GM18909 (cell line): ENCODE measurements at regions not wholly inside any gene's neighbourhood (a gene's known extent, or its start where the extent isn't known, plus 50 kb on each side); places are given as distances from the start of the nearest gene placed in this dataset.
A peak's percentile ranks its signal among the peaks of the same experiment; 100 is the strongest.
"Not testable (repeated sequence)": the region's sequence is repeated elsewhere in the genome, so short reads cannot be mapped to it uniquely, and the experiment has no call there.

Experiments
- ATAC-seq: cut with Tn5 transposase; IDR thresholded peaks from one replicate; pipeline ENCODE4 v1.9.1; 2021; ENCODE audit warnings: mild to moderate bottlenecking; ENCODE audit not compliant: unreplicated experiment, poor library complexity

DNA sequence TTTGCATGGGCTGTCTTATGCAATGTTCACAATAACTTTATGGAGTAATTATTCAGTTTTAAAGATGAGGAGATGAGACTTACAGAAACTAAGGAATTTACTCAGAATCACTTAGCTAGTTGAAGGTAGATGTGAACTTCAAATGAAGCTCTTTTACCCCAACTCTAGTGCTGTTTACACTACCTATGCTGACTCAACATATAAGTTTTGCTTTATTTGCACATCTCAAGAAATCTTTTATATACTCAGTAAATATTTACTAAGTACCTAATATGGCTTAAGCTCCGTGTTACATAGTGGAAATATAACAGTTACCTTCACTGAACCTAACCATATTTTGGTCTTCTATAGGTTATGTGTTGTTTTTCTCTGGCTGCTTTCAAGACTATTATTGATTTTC, 293.2 kb downstream of the ANXA1 start:
- ATAC-seq = no peak

DNA sequence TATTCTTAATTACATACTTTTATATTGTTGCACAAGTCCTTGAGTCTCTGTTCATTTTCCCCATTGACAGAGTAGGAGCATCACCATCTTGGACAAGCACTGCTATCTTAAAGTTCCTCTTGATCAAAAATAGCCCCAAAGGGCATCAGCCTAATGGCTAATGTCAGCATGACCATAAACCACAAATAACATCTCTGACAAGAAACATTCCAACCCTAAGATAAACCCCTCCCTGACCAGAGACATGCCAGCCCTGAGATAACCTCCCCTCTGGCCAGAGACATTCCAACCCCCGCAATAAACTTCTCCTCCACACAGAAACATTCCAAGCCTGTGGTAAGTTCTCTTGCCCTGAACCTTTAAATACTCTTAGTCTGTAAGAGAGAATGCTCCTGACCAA, 293.7 kb downstream of the ANXA1 start:
- not testable (repeated sequence) for ATAC-seq

DNA sequence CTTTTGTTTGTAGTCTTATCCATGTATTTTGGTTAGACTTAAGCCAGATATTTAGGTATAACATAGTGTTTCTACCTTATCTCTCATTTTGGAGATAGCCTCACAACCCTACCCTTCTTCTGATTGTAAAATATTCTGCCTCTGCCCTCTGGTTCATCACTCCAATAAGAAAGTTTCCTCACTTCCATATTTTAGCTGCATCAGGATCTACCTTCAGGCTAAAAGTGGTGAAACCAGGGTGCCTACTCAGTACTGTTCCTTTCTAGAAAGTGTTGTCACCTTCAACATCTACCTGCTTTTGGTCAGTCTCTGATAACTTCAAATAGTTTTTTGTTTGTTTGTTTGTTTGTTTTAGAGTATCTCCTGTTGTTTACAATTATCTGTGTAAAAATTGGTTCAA, 294.6 kb downstream of the ANXA1 start:
- no peak for ATAC-seq

DNA sequence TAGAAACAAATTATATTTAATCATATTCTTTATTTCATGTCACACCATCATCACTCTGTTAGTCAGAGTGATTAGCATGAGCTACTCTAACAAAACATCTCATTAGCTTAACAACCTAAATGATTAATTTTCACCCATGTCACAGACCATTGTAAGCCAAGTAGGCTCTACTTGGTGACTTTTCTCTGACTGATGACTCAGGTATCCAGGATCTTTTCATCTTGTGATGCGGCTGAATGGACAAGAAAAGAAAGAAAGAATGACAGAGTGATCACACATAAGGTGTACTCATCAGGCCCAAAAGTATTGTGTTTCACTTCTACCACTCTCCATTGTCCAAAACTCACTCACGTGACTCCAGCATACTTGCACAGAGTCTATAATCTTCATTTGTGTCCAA, 299.3 kb downstream of the ANXA1 start:
- no peak for ATAC-seq

DNA sequence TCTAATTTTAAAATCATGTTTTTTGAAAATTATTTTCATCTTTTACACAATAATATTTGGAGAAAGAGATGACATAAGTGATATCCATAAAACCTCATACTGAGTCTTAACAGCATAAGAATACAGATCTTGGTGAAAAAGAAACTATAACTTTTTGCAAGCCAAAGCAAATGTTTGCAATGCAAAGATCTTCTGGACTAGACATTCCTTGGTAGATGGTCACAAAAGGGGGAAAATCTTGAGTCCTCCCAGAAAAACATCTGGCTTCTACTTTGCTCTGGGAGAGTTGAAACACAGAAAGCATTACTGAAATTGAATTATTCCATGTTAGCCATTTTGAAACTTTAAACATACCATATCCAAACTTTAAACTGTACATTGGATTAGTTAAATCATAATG, 308.2 kb downstream of the ANXA1 start:
- no peak for ATAC-seq

DNA sequence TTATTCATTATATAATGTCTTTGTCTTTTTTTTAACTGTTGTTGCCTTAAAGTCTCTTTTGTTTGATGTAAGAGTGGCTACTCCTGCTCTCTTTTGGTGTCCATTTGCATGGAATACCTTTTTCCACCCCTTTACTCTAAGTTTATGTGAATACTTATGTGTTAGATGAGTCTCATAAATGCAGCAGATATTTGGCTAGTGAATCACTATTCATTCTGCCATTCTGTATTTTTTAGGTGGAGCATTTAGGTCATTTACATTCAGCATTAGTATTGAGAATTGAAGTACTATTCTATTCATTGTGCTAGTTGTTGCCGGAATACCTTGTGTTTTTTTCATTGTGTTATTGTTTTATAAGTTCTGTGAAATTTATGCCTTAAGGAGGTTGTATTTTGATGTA, 317.1 kb downstream of the ANXA1 start:
- no peak for ATAC-seq

DNA sequence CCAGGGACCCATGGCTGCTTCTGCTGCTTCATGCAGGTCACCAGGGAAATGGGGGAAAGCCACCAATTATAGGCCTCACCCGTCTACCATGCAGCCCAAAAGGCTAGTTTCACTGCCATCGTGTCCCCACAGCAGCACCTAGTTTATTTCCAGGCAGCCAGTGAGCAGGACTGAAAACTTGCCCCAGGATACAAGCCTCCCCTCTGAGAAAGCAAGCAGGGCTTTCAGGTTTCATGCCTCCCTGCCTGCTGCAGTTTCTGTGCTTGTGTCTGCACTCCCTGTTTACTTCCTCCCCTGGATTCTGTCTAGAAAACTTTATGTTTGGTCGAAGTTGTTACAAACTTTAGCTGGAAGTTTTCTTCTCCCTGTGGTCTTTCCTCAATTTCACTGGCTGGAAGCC, 319.1 kb downstream of the ANXA1 start:
- ATAC-seq = no peak

DNA sequence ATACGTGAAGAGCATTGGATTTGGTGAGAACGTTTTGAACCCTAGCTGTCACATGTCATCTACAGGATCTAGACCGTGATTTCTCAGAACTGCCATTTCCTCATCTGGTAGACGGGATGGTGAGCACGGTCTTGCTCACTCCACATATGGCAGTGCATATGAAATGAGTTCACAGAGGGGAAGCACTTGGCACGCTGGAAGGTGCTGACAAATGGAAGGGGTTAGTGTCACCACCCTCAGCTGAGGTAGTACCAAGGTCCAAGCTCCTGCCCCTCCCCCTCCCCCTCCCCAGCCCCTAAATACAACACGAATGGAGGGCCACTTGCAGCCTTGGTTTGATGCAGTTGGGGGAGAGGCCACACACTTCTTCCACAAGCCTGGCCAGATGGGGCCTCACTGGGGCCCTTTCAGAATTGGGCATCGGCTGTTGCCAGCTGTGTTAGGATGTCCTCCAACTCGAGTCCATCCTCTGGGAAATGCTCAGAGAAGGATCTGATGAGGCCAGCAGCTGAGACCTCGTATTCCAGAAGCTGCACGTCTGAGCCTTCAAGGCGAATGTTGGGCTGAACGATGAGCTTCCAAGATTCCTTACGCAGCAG, 322.4 kb downstream of the ANXA1 start:
- ATAC-seq = no peak

DNA sequence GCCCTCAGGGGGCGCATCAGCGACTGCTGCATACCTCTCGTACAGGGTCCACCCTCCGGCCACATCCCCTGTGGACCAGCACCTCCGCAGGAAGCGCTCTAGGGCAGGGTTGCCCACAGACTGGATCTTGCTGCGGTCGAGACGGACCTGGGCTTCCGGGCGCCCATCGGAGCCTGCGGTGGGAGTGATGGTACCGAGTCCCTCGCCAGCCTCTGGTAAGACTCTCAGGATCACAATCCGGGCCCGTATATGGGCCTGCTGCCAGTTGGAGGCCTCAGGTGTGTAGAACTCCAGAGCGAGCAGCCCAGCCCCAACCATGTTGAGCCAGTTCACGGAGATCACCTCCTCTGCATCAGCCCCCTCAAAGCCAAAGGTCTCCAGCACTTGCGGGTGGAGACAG, 323.0 kb downstream of the ANXA1 start:
- ATAC-seq = no peak

DNA sequence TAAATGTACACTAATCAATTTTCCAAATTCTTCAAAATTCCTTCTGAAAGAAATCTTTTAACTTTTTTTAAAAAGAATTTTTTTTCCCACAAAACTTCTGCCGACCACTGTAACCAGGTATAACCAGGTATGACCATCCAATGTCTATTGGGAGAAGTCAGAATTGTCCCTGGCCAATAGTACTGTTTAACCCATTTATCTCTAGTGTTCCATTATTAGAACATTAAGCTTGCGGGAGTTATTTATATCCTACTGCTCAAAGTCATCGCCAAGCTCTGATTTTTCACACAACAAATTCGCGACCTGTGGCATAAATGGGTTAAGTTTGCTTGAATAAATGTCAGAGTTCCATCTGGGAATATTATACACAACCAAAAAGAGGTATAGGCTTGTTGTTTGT, 343.2 kb downstream of the ANXA1 start:
- ATAC-seq = no peak

DNA sequence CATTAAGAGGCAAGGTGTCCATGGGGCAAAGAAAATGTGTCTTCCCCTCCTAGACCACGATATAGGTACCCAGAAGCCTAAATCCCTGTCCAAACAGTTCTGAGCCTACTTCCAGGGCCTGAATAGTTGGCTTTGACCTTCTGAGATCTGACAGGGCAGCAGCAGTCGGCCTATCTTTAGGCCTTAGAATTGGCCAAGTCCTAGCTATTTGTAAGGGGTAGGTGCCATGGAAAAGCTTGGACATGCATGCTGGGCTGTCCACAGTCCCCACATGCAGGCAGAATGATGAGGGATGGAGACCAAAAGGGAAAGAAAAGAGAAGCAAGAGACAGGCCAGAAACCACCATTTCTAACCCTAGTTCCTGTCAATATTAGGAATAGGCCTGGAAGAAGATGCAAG, 346.1 kb downstream of the ANXA1 start:
- no peak for ATAC-seq

DNA sequence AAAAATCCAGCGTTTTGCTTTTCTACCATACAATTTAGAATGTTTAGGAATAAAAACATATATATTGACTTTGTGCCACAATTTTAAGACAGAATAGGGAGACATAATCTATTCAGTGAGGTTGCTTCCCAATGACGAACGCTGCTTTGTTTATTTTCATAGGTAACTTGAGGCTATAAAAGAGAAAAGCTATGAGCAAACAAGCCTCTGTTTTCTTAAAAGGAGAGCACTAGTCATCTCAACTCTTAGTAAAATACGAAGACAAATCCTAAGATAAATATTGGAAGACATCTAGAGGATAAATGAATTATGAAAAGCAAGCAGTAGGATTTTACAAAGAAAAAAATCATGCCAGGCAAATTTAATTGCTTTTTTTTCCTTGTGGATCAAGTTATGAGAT, 363.6 kb downstream of the ANXA1 start:
- no peak for ATAC-seq

DNA sequence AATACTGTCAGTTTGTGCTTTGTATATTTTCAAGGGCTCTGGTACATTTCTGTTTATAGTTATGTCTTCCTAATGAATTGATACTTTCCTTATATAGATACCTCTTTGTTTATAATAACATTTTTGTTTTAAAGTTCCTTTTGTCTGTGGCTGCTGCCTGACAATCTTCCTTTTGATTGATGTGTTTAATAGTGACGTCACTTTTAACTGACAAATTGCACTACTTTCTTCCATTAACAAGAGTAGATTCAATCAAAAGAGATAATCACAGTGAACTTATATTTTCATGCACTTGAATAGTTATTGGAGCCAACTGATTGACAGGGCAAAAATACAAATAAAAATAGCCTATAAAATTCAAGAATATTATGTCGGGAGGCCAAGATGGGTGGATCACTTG, 371.7 kb downstream of the ANXA1 start:
- ATAC-seq = no peak

DNA sequence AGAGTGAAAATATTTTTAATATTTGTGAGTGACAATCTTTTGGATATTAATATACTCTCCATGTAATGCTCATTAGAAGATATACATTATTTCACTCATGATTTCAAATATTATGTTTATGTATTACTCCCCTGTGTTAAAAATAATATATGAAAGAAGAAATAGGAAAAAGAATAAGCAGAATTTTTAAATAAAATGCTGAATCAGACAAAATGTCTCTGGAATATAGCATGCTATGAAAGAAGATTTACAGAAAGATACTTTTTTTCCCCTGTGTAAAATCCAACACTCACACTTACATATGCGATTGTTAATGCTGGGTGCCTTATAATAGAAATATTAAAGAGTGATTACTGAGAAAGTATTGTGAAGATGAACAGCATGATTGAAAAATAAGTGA, 373.7 kb downstream of the ANXA1 start:
- no peak for ATAC-seq

DNA sequence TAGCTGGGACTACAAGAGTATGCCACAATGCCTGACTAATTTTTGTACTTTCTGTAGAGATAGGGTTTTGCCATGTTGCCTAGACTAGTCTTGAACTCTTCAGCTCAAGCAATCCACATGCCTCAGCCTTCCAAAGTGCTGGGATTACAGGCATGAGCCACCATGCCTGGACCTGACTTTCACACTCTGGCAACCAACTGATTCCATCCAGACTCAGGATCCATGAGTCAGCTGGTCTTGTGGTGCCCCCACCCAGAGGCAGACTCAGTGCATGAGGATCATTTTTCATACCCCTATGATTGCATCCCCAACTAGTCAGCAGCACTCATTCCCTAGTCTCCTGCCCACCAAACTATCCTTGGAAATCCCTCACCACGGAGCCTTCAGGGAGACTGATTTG, 375.9 kb downstream of the ANXA1 start:
- no peak for ATAC-seq

DNA sequence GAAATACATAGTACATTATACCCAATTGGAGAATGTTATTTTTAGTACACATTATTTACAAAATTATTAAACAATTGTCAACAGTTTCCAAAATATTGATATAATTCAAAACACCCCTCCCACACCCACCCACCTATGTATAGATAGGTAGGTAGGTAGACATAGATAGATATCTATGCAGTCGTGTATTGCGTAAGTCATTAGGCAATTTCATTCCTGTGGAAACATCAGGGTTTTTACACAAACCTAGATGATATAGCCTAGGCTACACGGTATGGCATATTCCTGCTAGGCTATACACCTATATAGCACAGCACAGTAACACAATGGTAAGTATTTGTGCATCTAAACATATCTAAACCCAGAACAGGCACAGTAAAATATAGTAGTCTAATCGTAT, 377.3 kb downstream of the ANXA1 start:
- ATAC-seq = no peak

DNA sequence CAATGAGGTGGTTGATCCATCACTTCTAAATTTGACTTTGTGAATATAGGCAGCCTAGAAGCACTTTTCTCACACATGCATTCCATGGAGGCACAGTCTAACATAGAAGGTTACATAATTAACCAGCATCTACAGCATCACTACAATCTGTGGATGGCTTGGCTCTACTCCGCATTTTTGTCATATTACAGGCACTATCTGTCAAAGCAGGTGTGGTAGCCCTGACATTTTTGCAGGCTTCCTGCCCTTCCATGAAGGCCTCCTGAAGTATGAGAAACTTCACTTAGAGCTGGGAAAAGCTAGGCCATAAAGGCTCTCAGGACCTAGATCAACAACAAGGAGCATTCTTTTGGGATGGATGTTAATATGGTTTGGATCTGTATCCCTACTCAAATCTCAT, 378.0 kb downstream of the ANXA1 start:
- no peak for ATAC-seq

DNA sequence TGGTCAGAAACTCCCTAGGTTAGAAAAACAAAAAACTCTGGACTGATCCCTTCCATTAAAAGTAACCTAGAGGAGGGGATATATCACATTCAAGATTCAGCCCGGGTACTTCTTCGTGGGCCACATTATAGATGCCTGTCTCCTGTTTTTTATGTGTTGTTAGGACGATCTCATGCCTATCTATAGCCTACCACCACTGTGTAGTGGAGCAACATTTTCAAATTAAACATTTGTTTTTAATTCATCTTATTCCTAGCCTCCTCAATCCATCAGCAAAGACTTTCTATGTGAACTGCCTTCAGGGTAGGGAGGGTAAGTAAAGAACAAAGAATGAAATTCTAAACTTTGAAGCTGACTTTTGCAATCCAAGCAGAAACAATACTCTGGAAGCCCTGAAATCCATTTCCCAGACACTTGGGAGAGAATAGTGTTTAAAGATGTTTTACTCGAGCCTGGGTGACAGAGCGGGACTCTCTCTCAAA, 379.4 kb downstream of the ANXA1 start:
- no peak for ATAC-seq

DNA sequence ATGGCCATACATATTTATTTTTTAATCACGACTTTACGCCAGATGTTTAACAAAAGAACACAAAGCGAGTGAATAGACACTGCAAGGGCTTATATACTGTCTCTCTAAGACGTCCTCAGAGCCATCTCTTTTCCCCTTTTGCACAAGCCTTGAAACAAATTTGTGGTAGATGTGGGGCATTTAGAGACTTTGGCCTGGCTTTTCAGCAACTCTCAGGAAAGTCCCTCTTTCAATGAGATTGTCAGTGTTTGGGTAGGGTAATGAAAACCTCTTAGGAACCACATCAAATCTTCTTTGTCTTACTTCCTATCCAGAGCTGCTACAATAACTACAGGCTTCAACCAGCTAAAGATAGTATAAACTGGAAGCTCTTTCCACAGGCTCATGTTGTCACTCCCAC, 380.0 kb downstream of the ANXA1 start:
- peak; percentile 79 for ATAC-seq

DNA sequence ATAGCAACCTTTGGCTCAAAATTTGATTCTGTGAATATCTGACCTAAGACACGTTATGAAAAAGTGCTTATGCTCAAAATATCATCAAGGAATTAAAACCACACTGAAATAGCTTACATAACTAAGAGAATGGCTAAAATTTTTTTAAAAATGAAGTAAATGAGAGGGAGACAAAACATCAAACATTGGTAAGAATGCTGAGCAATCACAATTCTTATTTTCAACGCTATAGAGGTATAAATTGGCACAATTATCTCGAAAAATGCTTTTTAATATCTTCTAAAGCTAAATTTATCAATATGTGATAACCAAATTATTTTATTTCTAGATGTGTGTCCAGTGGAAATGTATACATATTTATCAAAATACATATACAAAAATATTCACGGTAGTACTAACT, 381.3 kb downstream of the ANXA1 start:
- no peak for ATAC-seq

DNA sequence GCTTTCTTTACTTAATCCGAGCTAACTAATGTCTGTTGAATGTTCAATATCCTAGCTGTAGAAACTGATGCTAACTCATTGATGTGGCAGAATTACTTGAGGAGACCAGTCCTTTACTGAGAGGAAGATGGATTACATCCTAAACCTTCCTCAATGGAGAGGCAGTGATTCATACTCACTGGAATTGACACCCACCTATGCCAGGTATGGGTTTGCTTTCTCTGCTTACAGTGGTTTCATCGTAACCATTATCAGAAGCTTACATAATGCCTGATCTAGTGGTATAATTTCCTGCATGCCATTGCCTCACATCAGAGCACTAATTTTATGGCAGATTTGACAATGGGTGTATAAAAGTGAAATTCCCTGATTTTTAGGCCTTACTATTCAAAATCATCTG, 384.7 kb downstream of the ANXA1 start:
- no peak for ATAC-seq

DNA sequence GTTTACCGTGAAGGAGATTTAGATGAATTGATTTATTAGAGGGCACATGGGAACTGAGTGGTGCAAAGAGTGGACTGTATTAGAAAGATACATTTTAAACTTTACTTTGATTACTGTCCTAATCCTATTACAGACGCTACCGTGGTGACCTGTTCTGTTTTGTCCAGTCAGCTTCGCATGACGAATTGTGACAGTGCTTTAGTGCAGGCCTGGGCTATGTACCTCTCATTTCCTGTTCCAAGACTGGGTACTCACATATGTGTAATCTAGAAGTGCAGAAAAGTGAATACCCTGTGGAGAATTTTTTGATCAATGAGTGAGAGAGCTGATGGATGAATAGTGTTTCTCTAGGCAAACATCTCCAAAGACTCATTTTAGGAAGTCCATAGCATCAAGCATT, 385.9 kb downstream of the ANXA1 start:
- ATAC-seq = no peak

DNA sequence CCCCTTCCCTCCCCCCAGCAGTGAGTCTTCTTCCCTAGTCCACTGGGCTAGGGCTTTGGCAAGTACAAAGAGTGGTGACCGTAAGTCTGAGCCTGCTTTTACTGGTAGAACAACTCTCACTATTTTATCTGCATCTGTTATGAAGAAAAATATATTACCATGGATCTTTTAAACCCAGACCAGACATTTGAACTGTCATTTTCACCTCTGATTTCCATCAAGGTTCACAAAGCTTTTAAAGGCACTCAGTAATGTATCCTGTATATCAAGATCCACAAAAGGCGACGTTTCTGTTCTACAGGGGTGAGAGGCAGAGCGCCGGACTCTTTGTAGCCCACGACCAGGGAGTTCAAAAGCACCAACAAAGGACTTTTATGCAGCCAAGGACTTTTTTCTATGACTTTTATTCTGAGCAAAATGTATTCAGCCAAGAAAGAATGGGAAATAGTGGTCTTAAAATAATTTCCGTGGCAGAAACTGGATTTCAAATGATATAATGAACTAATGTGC, 388.3 kb downstream of the ANXA1 start:
- ATAC-seq = no peak
